ENCODE measurements at regions not wholly inside any gene's neighbourhood (a gene's known extent, or its start where the extent isn't known, plus 50 kb on each side); places are given as distances from the start of the nearest gene placed in this dataset.

- no peak for DNase-seq
- no peak overlapping the region for H3K27ac Mint-ChIP-seq
- peaks cover 1% of the 10 kb centered on the region for H3K9me3 Mint-ChIP-seq (ENCODE audit: low read depth)
- no peaks in the 10 kb centered on the region for H3K4me1 Mint-ChIP-seq
- intact Hi-C loops (cut with DNase I, micrococcal nuclease): no loop called here
- no peak for ATAC-seq
- ChIA-PET POLR2A (no interaction called here), CTCF (no interaction called here)
- no peak overlapping the region for H3K4me3 Mint-ChIP-seq
- no peaks in the 10 kb centered on the region for H3K27me3 Mint-ChIP-seq
- H3K36me3 Mint-ChIP-seq (ENCODE audit: low read depth): no peaks in the 10 kb centered on the region
These were observed 539.5 kb upstream of the AGTR1 start for GRCh38 chr3:148158210-148158609.

- Mint-ChIP-seq H3K4me3 (no peak overlapping the region), H3K36me3 (ENCODE audit: low read depth) (no peaks in the 10 kb centered on the region), H3K4me1 (no peaks in the 10 kb centered on the region), H3K9me3 (ENCODE audit: low read depth) (peaks cover 1% of the 10 kb centered on the region), H3K27ac (no peak overlapping the region), H3K27me3 (no peaks in the 10 kb centered on the region)
- POLR2A ChIA-PET: no interaction called here
- ATAC-seq: no peak
- intact Hi-C loops (cut with DNase I, micrococcal nuclease): no loop called here
- CTCF ChIA-PET: no interaction called here
- DNase-seq: no peak
These were observed 535.6 kb upstream of the AGTR1 start for GRCh38 chr3:148162132-148162531.

- Mint-ChIP-seq H3K27me3 (no peaks in the 10 kb centered on the region), H3K4me1 (no peaks in the 10 kb centered on the region), H3K36me3 (ENCODE audit: low read depth) (no peaks in the 10 kb centered on the region), H3K27ac (no peak overlapping the region), H3K4me3 (no peak overlapping the region), H3K9me3 (ENCODE audit: low read depth) (no peaks in the 10 kb centered on the region)
- intact Hi-C loops (cut with DNase I, micrococcal nuclease): no loop called here
- CTCF ChIA-PET: no interaction called here
- DNase-seq: no peak
- ATAC-seq: no peak
- POLR2A ChIA-PET: no interaction called here
These were observed 529.4 kb upstream of the AGTR1 start for GRCh38 chr3:148168347-148168746.

GRCh38 chr3:148173851-148174250 lies 523.9 kb upstream of the AGTR1 start:
- CTCF ChIA-PET: interaction anchor here (0.9 kb wide), 1 partner anchor 37 kb away, joined by 3 read pairs; no protein-coding TSS in a partner anchor
- H3K9me3 Mint-ChIP-seq (ENCODE audit: low read depth): peaks cover 3% of the 10 kb centered on the region
- H3K27me3 Mint-ChIP-seq: no peaks in the 10 kb centered on the region
- POLR2A ChIA-PET: no interaction called here
- H3K36me3 Mint-ChIP-seq (ENCODE audit: low read depth): no peaks in the 10 kb centered on the region
- no peaks in the 10 kb centered on the region for H3K4me1 Mint-ChIP-seq
- H3K4me3 Mint-ChIP-seq: no peak overlapping the region
- no peak for ATAC-seq
- DNase-seq: no peak
- no peak overlapping the region for H3K27ac Mint-ChIP-seq
- intact Hi-C loops (cut with DNase I, micrococcal nuclease): no loop called here

GRCh38 chr3:148175214-148175613 lies 522.5 kb upstream of the AGTR1 start:
- CTCF ChIA-PET: no interaction called here
- Mint-ChIP-seq H3K27ac (no peak overlapping the region), H3K9me3 (ENCODE audit: low read depth) (peaks cover 3% of the 10 kb centered on the region), H3K27me3 (no peaks in the 10 kb centered on the region), H3K4me1 (no peaks in the 10 kb centered on the region), H3K4me3 (no peak overlapping the region), H3K36me3 (ENCODE audit: low read depth) (no peaks in the 10 kb centered on the region)
- intact Hi-C loops (cut with DNase I, micrococcal nuclease): no loop called here
- DNase-seq (no peak), ATAC-seq (no peak)
- POLR2A ChIA-PET: no interaction called here

- no peaks in the 10 kb centered on the region for H3K4me1 Mint-ChIP-seq
- no peak overlapping the region for H3K4me3 Mint-ChIP-seq
- DNase-seq (no peak), ATAC-seq (no peak)
- CTCF ChIA-PET: no interaction called here
- peaks cover 6% of the 10 kb centered on the region for H3K9me3 Mint-ChIP-seq (ENCODE audit: low read depth)
- H3K27ac Mint-ChIP-seq: no peak overlapping the region
- intact Hi-C loops (cut with DNase I, micrococcal nuclease): no loop called here
- H3K36me3 Mint-ChIP-seq (ENCODE audit: low read depth): no peaks in the 10 kb centered on the region
- no peaks in the 10 kb centered on the region for H3K27me3 Mint-ChIP-seq
- POLR2A ChIA-PET: no interaction called here
These were observed 519.2 kb upstream of the AGTR1 start for GRCh38 chr3:148178503-148178902.

GRCh38 chr3:148184798-148185197 lies 512.9 kb upstream of the AGTR1 start:
- ATAC-seq (no peak), DNase-seq (no peak)
- no peaks in the 10 kb centered on the region for H3K4me1 Mint-ChIP-seq
- no peaks in the 10 kb centered on the region for H3K36me3 Mint-ChIP-seq (ENCODE audit: low read depth)
- H3K27ac Mint-ChIP-seq: no peak overlapping the region
- intact Hi-C loops (cut with DNase I, micrococcal nuclease): loop anchor here in 1 of 2 experiments (10.0 kb wide), 1 partner anchor 60 kb away; no protein-coding TSS in a partner anchor
- POLR2A ChIA-PET: no interaction called here
- CTCF ChIA-PET: no interaction called here
- H3K9me3 Mint-ChIP-seq (ENCODE audit: low read depth): peaks cover 3% of the 10 kb centered on the region
- no peaks in the 10 kb centered on the region for H3K27me3 Mint-ChIP-seq
- no peak overlapping the region for H3K4me3 Mint-ChIP-seq

GRCh38 chr3:148186881-148187280 lies 510.8 kb upstream of the AGTR1 start:
- no peaks in the 10 kb centered on the region for H3K36me3 Mint-ChIP-seq (ENCODE audit: low read depth)

GRCh38 chr3:148187296-148187695 lies 510.4 kb upstream of the AGTR1 start:
- ChIA-PET CTCF (no interaction called here), POLR2A (no interaction called here)
- Mint-ChIP-seq H3K9me3 (ENCODE audit: low read depth) (no peaks in the 10 kb centered on the region), H3K36me3 (ENCODE audit: low read depth) (no peaks in the 10 kb centered on the region), H3K4me1 (no peaks in the 10 kb centered on the region), H3K27me3 (no peaks in the 10 kb centered on the region), H3K27ac (no peak overlapping the region), H3K4me3 (no peak overlapping the region)
- no peak for ATAC-seq
- no peak for DNase-seq
- intact Hi-C loops (cut with DNase I, micrococcal nuclease): loop anchor here in 1 of 2 experiments (10.0 kb wide), 1 partner anchor 58 kb away; no protein-coding TSS in a partner anchor

More at GRCh38 chr3:148186881-148187280, 510.8 kb upstream of the AGTR1 start:
- intact Hi-C loops (cut with DNase I, micrococcal nuclease): loop anchor here in 1 of 2 experiments (10.0 kb wide), 1 partner anchor 58 kb away; no protein-coding TSS in a partner anchor
- H3K4me1 Mint-ChIP-seq: no peaks in the 10 kb centered on the region
- no peak overlapping the region for H3K27ac Mint-ChIP-seq
- ChIA-PET CTCF (no interaction called here), POLR2A (no interaction called here)
- no peaks in the 10 kb centered on the region for H3K27me3 Mint-ChIP-seq
- DNase-seq (no peak), ATAC-seq (no peak)
- no peak overlapping the region for H3K4me3 Mint-ChIP-seq
- H3K9me3 Mint-ChIP-seq (ENCODE audit: low read depth): no peaks in the 10 kb centered on the region

- Mint-ChIP-seq H3K27ac (no peak overlapping the region), H3K36me3 (ENCODE audit: low read depth) (no peaks in the 10 kb centered on the region), H3K27me3 (no peaks in the 10 kb centered on the region), H3K9me3 (ENCODE audit: low read depth) (no peaks in the 10 kb centered on the region), H3K4me3 (no peak overlapping the region), H3K4me1 (no peaks in the 10 kb centered on the region)
- ChIA-PET CTCF (no interaction called here), POLR2A (no interaction called here)
- ATAC-seq (no peak), DNase-seq (no peak)
- intact Hi-C loops (cut with DNase I, micrococcal nuclease): no loop called here
These were observed 507.2 kb upstream of the AGTR1 start for GRCh38 chr3:148190441-148190990.

GRCh38 chr3:148191966-148192365 lies 505.7 kb upstream of the AGTR1 start:
- H3K4me3 Mint-ChIP-seq: no peak overlapping the region
- H3K27me3 Mint-ChIP-seq: no peaks in the 10 kb centered on the region
- intact Hi-C loops (cut with DNase I, micrococcal nuclease): no loop called here
- H3K36me3 Mint-ChIP-seq (ENCODE audit: low read depth): no peaks in the 10 kb centered on the region
- H3K4me1 Mint-ChIP-seq: no peaks in the 10 kb centered on the region
- ATAC-seq (no peak), DNase-seq (no peak)
- H3K27ac Mint-ChIP-seq: no peak overlapping the region
- POLR2A ChIA-PET: no interaction called here
- CTCF ChIA-PET: no interaction called here
- H3K9me3 Mint-ChIP-seq (ENCODE audit: low read depth): no peaks in the 10 kb centered on the region

GRCh38 chr3:148197061-148197460 lies 500.6 kb upstream of the AGTR1 start:
- H3K27ac Mint-ChIP-seq: no peak overlapping the region
- CTCF ChIA-PET: no interaction called here
- DNase-seq: no peak
- no peaks in the 10 kb centered on the region for H3K4me1 Mint-ChIP-seq
- H3K9me3 Mint-ChIP-seq (ENCODE audit: low read depth): peaks cover 2% of the 10 kb centered on the region
- POLR2A ChIA-PET: no interaction called here
- intact Hi-C loops (cut with DNase I, micrococcal nuclease): no loop called here
- H3K27me3 Mint-ChIP-seq: no peaks in the 10 kb centered on the region
- no peak for ATAC-seq
- no peak overlapping the region for H3K4me3 Mint-ChIP-seq
- H3K36me3 Mint-ChIP-seq (ENCODE audit: low read depth): no peaks in the 10 kb centered on the region

GRCh38 chr3:148202386-148202785 lies 495.3 kb upstream of the AGTR1 start:
- no peak for DNase-seq
- POLR2A ChIA-PET: no interaction called here
- Mint-ChIP-seq H3K9me3 (ENCODE audit: low read depth) (peaks cover 3% of the 10 kb centered on the region), H3K27ac (no peak overlapping the region), H3K4me1 (no peaks in the 10 kb centered on the region), H3K36me3 (ENCODE audit: low read depth) (no peaks in the 10 kb centered on the region), H3K27me3 (no peaks in the 10 kb centered on the region), H3K4me3 (no peak overlapping the region)
- CTCF ChIA-PET: no interaction called here
- ATAC-seq: no peak
- intact Hi-C loops (cut with DNase I, micrococcal nuclease): no loop called here

All from activated CD4-positive, alpha-beta T cell treated with anti-CD3 and anti-CD28 coated beads for 36 hours (primary cell).